Adipocyte (in vitro differentiated cells): ENCODE measurements at regions not wholly inside any gene's neighbourhood (a gene's known extent, or its start where the extent isn't known, plus 50 kb on each side); places are given as distances from the start of the nearest gene placed in this dataset.

Experiments used
- DNase-seq: peaks from one replicate; pipeline ENCODE4 v3.0.0-alpha.2; 2015; ENCODE audit warnings: low read depth
- H3K27me3 ChIP-seq: replicated peaks from 2 replicates; pipeline ENCODE4 v1.7.0; 2013; ENCODE audit warnings: mild to moderate bottlenecking, low read length, moderate library complexity; ENCODE audit not compliant: control insufficient read depth, insufficient read depth
- H3K36me3 ChIP-seq: 2 replicates; pipeline ENCODE4 v1.7.0; 2013; ENCODE audit warnings: low read length, mild to moderate bottlenecking, moderate library complexity; ENCODE audit not compliant: control insufficient read depth, insufficient read depth, severe bottlenecking
- H3K4me1 ChIP-seq: 2 replicates; pipeline ENCODE4 v1.7.0; 2013; ENCODE audit warnings: mild to moderate bottlenecking, low read length, moderate library complexity; ENCODE audit not compliant: control insufficient read depth, insufficient read depth
- H3K4me3 ChIP-seq: 2 replicates; pipeline ENCODE4 v1.7.0; 2013; ENCODE audit warnings: mild to moderate bottlenecking, low read length, moderate library complexity
- H3K9ac ChIP-seq: 2 replicates; pipeline ENCODE4 v1.7.0; 2013; ENCODE audit warnings: mild to moderate bottlenecking, low read length, moderate library complexity
- H3K9me3 ChIP-seq: 2 replicates; pipeline ENCODE4 v1.7.0; 2013; ENCODE audit warnings: mild to moderate bottlenecking, low read length, moderate library complexity; ENCODE audit not compliant: control insufficient read depth

DNA sequence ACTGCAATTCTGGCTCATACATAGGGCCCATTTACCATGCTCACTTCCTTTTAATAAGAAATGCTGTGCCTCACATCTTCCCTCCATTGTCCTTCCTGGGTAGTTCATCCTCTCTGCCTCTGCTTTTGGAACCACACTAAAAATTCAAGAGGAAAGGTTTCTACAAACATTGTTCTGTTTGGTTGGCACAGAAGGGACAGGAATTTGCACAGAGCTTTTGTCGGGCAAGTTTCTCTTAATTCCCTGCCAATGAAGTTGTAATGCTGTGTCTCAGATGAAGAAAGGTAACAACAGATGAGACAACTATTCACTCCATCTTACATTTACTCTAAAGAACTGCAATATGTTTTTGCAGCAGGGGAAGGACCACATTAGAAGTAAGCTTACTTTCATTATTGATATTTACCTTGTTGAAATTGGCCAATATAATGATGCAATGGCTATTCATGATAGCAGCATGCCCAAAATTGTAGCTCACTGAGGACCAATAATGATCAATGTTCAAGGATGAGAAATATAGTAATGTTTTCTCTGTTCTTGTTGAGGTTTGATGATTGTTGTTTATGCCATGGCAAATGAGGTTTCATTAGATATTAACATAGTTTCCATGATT, 82.5 kb upstream of the HMHB1 start:
- no peak for DNase-seq
- Histone ChIP-seq H3K4me1 (no peaks in the 10 kb centered on the region), H3K4me3 (no peak overlapping the region), H3K27me3 (no peaks in the 10 kb centered on the region), H3K36me3 (no peaks in the 10 kb centered on the region), H3K9ac (no peak overlapping the region), H3K9me3 (peaks cover 13% of the 10 kb centered on the region)

DNA sequence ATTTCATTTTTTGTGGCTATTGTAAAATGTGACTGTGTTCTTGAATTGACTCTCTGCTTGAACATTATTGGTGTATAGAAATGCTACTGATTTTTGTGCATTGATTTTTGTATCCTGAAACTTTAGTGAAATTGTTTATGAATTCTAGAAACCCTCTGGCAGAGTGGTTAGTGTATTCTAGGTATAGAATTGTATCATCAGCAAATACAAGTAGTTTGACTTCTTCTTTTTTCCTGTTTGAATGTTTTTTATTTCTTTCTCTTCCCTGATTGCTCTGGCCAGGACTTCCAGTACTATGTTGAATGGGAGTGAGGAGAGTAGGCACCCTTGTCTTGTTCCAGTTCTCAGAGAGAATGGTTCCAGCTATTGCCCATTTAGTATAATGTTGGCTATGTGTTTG, 88.8 kb upstream of the HMHB1 start:
- Histone ChIP-seq H3K4me3 (no peak overlapping the region), H3K9ac (no peak overlapping the region), H3K4me1 (no peaks in the 10 kb centered on the region), H3K36me3 (no peaks in the 10 kb centered on the region), H3K27me3 (no peaks in the 10 kb centered on the region), H3K9me3 (peaks cover 20% of the 10 kb centered on the region)
- no peak for DNase-seq

- Histone ChIP-seq H3K9me3 (peaks cover 20% of the 10 kb centered on the region), H3K9ac (no peak overlapping the region), H3K36me3 (no peaks in the 10 kb centered on the region), H3K27me3 (no peaks in the 10 kb centered on the region), H3K4me1 (peaks cover 8% of the 10 kb centered on the region), H3K4me3 (no peak overlapping the region)
- DNase-seq = no peak
Measured at GRCh38 chr5:143721925-143722324, 90.0 kb upstream of the HMHB1 start.

- Histone ChIP-seq H3K9me3 (peaks cover 19% of the 10 kb centered on the region), H3K36me3 (no peaks in the 10 kb centered on the region), H3K9ac (no peak overlapping the region), H3K4me1 (peaks cover 13% of the 10 kb centered on the region), H3K27me3 (no peaks in the 10 kb centered on the region), H3K4me3 (no peak overlapping the region)
- DNase-seq = no peak
Measured at GRCh38 chr5:143720689-143721088, 91.3 kb upstream of the HMHB1 start.

DNA sequence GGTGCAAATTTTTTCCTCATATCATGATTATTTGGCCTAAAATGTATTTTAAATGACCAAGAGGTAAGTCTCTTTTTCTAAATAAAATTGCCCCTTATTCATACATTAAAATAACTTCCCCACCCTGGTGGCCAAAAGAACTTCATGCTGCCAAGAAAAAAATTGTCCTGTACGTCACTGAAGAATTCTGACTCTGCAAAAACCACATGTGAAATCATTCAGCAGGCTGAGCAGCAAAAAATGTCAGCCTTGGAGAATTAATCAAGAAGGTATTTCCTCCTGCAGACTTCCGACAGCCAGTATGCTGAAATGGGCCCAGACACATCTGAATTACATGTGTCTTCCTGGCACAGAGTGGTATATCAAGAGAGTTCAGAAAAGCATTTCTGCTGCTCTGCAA, 94.6 kb upstream of the HMHB1 start:
- H3K9me3 ChIP-seq = no peaks in the 10 kb centered on the region
- no peaks in the 10 kb centered on the region for H3K27me3 ChIP-seq
- peaks cover 34% of the 10 kb centered on the region for H3K4me1 ChIP-seq
- DNase-seq = peak; percentile 82
- no peaks in the 10 kb centered on the region for H3K36me3 ChIP-seq
- no peak overlapping the region for H3K4me3 ChIP-seq
- no peak overlapping the region for H3K9ac ChIP-seq

- Histone ChIP-seq H3K9me3 (no peaks in the 10 kb centered on the region), H3K4me3 (no peak overlapping the region), H3K9ac (no peak overlapping the region), H3K27me3 (no peaks in the 10 kb centered on the region), H3K36me3 (no peaks in the 10 kb centered on the region), H3K4me1 (peaks cover 34% of the 10 kb centered on the region)
- peak; percentile 34 for DNase-seq
Measured at GRCh38 chr5:143716881-143717280, 95.1 kb upstream of the HMHB1 start.

- no peaks in the 10 kb centered on the region for H3K27me3 ChIP-seq
- H3K36me3 ChIP-seq = no peaks in the 10 kb centered on the region
- H3K9ac ChIP-seq = no peak overlapping the region
- no peak overlapping the region for H3K4me3 ChIP-seq
- H3K4me1 ChIP-seq = peaks cover 34% of the 10 kb centered on the region
- H3K9me3 ChIP-seq = no peaks in the 10 kb centered on the region
- DNase-seq = no peak
Measured at GRCh38 chr5:143715616-143716015, 96.3 kb upstream of the HMHB1 start.

DNA sequence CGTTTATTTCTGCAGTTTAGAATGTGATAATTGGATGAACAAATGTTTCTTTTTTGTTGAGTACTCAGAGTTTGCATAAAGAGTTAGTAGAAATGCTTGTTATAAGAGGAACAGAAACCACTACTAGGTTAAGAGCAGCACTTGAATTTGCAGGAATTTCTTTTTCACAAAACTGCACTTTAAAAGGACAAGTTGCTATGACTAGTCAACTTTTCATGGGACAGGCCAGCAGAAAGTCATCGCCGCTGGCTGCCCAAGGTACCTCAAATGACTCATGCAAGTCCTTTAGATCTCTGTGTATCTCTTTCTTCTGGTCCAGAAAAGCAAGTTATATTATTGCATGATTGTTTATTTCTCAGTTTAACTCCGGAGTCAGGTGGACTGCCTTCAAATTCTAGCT, 97.3 kb upstream of the HMHB1 start:
- DNase-seq = no peak
- Histone ChIP-seq H3K36me3 (no peaks in the 10 kb centered on the region), H3K27me3 (no peaks in the 10 kb centered on the region), H3K9ac (no peak overlapping the region), H3K4me1 (peaks cover 34% of the 10 kb centered on the region), H3K4me3 (no peak overlapping the region), H3K9me3 (no peaks in the 10 kb centered on the region)

DNA sequence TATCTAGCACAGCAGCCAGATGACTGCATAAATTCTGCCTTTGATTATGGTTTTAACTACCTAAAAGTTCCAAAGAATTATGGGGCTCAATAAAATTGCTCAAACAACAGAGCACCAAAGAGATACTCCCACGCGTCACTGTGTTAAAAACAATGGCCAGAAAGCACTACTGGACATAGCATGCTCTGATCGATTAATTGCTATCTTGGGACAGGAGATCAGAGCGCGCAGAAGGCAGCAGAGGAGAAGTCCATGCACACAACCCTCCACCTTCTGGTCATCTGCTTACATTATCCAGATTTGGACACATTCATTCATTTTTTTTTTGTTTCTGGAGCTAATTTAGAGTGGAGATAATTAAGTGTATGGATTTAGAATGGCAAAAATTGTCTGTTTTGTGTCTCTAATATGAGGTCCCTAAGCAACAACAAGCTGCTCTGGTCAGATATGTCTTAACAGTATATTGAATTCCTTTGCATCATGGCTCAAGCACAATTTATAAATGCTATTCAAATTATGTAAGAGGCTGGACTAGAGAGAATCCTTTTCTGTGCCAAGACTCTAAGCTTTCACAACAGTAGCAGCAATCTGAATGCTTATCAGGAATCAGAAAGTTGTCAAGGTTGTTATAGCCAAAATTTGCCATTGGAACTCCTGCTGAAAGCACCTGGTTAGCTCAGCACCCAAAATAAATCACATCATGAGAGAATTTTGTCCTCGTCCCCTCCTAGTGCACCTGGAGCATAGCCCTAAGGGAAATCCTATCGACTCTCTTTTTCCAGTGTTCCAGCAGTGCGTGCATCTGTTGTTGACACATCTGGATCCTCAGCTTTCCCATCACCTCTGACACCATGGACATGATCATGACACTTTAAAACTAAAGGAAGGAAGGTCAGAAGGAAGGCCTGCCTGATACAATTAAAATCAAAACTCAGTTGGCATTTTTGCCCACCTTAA, 98.6 kb upstream of the HMHB1 start:
- Histone ChIP-seq H3K27me3 (no peaks in the 10 kb centered on the region), H3K4me3 (no peak overlapping the region), H3K4me1 (peaks cover 37% of the 10 kb centered on the region), H3K9me3 (no peaks in the 10 kb centered on the region), H3K36me3 (no peaks in the 10 kb centered on the region), H3K9ac (no peak overlapping the region)
- DNase-seq = peak; percentile 85

DNA sequence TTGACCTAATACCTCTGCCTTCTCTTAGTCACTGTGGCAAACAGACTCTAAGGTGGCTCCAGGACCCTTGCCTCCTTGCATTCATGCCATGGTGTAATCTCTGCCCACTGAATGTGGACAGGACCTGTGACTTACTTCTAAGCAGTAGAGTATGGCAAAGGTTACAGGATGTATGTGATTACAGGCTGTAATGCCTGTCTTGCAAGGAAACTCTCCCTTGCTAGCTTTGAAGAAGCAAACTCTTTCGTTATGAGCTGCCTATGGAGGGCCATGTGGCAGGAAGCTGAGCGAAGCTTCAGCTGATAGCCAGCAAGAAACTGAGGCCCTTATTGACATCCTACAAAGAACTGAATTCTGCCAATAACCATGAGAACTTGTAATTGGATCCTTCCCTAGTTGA, 103.3 kb upstream of the HMHB1 start:
- Histone ChIP-seq H3K4me1 (peaks cover 21% of the 10 kb centered on the region), H3K4me3 (no peak overlapping the region), H3K27me3 (no peaks in the 10 kb centered on the region), H3K9me3 (no peaks in the 10 kb centered on the region), H3K36me3 (no peaks in the 10 kb centered on the region), H3K9ac (no peak overlapping the region)
- no peak for DNase-seq

DNA sequence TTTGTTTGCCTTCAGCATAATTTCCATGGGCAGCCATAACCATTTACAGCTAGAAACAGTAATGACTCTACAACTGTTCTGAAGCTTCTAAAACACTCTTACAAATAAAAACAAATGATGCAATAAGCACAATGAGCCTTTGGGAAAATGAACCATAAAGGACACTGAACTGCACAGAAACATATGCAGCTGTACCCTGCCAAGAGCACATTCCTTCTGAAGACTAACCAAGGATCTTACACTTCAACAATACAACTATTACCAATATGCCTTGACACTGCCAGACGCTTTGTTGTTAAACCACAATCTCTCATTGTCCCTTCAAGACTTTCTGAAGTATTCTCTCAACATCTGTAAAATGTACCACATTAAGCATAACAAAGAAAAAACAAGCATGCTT, 104.2 kb upstream of the HMHB1 start:
- Histone ChIP-seq H3K36me3 (no peaks in the 10 kb centered on the region), H3K9ac (no peak overlapping the region), H3K4me3 (no peak overlapping the region), H3K9me3 (no peaks in the 10 kb centered on the region), H3K4me1 (peaks cover 12% of the 10 kb centered on the region), H3K27me3 (no peaks in the 10 kb centered on the region)
- peak; percentile 69 for DNase-seq
